GM21528 (cell line): ENCODE measurements at regions not wholly inside any gene's neighbourhood (a gene's known extent, or its start where the extent isn't known, plus 50 kb on each side); places are given as distances from the start of the nearest gene placed in this dataset.
"Not testable (repeated sequence)": the region's sequence is repeated elsewhere in the genome, so short reads cannot be mapped to it uniquely, and the experiment has no call there.

Experiments used
- ATAC-seq: cut with Tn5 transposase; IDR thresholded peaks from one replicate; pipeline ENCODE4 v1.9.1; 2021; ENCODE audit warnings: mild to moderate bottlenecking, moderate library complexity; ENCODE audit not compliant: unreplicated experiment, low FRiP score

DNA sequence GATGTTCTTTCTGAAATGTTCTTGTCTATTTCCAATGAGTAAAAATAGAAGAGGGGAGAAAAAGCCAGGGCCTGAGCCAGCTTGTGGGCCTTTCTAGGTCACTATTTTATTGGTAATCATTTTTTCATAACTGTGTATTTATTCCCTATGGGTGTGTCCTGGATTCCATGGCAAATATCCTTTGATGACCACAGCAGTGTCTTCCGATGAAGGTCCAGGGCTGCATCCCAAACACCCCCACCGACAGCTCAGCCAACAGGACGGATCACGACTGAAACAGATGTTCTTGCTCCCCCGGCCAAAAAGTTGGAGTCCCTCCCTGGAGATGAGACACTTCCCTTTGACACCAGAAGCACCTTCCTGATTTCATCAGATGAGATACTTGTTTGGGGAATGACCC is 105.4 kb upstream of the PLEKHG1 start:
- no peak for ATAC-seq

DNA sequence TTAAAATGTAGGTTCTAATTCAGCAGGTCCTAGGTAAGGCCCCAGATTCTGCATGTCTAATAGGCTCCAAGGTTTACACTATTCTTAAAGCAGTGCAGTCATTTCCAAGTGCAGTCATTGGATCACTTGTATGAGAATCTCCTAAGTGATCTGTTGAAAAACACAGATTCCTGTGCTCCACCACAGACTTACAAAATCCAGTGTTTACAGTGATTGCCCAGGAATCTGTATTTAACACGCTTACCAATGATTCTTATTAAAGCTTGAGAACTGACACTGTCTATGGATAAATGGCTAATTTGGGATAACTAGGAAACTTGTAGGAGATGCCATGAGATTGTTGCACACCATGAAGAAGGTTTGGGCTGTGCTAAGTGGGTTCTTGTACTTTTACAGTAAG is 104.6 kb upstream of the PLEKHG1 start:
- no peak for ATAC-seq

DNA sequence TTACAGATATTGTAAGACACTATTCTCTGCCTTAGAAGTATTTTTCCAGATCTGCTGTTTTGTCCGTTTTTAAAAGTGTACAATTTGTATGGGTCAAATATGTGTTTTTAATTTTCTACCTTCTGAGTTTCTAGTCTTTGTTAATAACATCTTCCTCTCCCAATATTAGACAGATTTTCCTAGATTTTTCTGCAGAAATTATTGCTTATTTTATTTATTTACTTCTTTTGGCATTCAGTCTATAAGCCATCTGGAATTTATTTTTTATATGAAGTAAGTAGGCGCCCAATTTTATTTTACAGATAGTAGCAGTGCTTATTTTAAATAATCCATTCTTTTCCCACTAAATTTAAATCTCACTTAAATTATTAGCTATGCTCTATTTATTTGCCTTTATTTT is 103.1 kb upstream of the PLEKHG1 start:
- no peak for ATAC-seq

DNA sequence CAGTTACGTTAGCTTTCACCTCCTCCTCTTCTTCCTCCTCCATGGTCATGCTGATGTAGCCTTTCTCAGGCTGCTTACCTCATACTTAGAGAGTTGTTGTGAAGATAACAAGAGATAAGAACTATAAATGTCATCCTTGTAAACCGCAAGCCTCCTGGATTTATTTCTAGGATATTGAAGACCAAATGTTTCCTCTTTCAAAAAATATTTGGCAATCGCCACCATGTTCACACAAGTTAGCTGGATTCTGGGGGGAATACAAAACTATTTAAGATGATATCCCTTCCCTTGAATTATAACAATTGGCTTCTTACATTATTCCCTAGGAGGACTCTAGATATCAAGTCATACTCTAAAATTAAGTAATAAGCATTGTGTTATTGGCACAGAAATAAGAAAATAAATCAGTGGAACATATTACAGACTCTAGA is 99.8 kb upstream of the PLEKHG1 start:
- ATAC-seq = no peak

DNA sequence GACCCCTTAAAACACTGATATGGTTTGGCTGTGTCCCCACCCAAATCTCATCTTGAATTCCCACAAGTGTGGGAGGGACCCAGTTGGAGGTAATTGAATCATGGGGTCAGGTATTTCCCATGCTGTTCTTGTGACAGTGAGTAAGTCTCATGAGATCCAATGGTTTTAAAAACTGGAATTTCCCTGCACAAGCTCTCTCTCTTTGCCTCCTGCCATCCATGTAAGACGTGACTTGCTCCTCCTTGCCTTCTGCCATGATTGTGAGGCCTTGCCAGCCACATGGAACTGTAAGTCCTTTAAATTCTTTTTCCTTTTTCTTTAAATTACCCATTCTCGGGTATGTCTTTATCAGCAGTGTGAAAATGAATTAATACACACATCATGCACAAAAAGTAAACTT is 99.1 kb upstream of the PLEKHG1 start:
- ATAC-seq = not testable (repeated sequence)

DNA sequence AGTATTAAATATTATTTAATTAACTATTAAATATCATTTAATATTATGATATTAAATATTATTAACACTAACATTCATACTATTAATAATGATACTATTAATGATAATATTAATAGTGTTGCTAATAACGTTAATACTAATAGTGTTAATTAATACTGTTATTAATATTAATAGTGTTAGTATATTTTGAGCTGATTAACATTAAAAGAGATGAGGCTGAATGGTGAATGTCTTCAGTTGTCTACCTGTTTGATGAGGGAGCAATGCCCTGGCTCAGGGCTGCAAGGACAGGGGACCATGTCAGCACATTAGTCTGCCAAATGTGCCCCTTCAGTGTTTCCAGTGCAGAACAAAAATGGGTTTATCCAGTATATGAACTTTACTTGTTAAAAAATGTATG is 96.6 kb upstream of the PLEKHG1 start:
- no peak for ATAC-seq

DNA sequence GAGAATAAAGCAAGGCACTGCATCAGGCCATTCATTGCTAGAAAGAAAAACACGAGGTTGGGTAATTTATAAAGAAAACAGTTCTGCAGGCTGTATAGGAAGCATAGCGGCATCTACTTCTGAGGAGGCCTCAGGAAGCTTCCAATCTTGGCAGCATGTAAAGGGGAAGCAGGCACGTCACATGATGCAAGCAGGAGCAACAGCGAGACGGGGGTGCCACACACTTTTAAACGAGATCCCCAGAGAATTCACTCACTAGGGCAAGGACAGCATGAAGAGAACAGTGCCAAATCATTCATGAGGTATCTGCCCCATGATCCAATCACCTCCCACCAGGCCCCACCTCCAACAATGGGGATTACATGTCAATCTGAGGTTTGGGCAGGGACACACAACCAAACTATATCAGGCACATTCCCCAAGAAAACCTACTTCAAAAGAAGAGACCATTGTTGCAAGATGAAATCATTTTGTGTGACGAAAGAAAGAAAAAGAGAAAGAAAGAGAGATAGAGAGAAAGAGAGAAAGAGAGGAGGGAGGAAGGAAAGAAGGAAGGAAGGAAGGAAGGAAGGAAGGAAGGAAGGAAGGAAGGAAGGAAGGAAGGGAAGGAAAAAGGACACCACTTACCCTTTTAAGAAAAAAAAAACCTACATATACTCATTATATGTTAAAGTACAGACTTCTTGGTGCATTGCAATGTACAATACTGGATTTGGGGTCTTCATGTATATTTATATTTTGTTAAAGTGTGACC is 95.9 kb upstream of the PLEKHG1 start:
- no peak for ATAC-seq

DNA sequence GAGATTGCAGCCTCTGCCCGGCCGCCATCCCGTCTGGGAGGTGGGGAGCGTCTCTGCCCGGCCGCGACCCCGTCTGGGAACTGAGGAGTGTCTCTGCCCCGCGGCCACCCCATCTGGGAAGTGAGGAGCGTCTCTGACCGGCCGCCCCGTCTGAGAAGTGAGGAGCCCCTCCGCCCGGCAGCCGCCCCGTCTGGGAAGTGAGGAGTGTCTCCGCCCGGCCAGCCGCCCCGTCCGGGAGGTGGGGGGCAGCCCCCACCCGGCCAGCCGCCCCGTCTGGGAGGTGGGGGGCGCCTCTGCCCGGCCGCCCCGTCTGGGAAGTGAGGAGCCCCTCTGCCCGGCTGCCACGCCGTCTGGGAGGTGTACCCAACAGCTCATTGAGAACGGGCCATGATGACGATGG is 92.3 kb upstream of the PLEKHG1 start:
- ATAC-seq = not testable (repeated sequence)

DNA sequence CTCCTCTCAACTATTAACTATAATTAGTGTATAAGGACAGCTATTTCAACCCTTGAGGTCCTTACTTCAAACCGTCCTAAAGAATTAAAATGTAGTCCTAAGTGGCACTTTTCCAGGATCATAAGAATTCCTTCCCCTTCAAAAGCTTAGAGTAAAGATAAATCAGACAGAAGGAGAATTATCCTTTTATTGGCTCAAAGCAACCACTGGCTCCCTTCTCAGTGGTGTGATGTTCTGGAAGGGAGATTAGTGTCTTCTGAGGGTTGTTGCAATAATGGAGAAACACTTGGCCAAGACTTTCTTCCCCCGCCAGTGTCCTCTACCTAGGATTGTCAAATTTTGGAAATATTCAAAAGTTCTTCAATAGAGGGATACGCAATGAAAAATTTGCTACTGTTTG is 89.1 kb upstream of the PLEKHG1 start:
- ATAC-seq = no peak

DNA sequence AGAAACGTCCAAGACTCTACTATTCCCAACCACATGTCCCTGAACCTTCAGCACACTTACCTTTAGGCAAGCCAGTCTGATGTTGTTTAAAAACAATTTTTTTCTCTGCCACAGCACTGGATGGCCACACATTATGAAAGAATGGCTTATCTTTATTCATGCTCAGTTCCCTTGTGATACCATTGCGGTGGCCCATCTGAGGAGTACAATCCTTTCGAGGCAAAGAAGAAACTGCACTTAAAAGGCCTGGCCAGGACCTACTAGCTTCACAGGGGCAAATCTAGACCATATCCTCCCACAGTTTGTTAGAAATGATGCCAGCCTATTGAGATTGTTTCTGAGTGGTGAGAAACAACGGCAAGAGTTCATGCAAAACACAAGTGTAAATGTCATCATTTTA is 88.4 kb upstream of the PLEKHG1 start:
- no peak for ATAC-seq

DNA sequence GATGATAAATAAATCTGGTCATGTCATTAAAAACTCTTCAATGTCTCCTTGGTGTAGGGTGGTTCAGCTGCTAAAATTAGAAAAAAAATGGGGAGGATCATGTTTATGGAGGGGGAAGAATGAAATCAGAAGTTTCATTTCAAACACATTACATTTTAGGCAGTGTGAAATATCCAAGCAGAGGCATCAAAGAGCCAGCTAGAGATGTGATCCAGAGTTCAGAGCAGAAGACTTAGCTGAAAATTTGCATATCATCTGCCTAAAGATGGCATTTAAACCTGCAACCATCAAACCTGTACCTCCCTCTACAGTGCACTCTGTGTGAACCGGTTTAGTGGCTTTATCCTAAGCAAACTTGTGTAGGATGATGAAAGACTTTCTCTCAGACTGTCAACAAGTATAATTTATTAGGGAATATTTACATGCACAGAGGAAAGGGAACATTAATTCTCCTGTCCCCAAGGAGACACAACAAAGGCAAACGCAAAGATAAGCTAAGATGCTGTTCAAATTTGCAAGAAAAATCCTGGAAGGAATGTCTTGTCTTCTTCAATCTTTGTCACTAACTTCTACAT is 84.8 kb upstream of the PLEKHG1 start:
- no peak for ATAC-seq

DNA sequence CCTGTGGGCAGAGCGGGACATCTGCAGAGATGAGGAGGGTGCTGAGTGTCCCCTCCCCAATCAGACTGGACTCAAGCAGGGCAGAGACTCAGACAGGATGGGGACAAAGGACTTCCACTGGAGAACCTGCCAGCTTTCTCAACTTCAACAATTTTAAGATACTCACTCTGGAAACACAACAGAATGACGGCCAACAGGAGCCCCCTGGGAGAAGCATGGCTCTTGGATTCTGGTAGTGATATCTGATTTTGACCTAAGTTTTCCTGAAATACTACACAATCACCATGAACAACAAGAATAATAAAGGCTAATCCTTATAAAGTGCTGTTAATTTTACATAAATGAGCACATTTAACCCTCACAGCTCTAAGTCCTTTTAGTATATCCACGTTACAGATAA is 83.5 kb upstream of the PLEKHG1 start:
- ATAC-seq = no peak

DNA sequence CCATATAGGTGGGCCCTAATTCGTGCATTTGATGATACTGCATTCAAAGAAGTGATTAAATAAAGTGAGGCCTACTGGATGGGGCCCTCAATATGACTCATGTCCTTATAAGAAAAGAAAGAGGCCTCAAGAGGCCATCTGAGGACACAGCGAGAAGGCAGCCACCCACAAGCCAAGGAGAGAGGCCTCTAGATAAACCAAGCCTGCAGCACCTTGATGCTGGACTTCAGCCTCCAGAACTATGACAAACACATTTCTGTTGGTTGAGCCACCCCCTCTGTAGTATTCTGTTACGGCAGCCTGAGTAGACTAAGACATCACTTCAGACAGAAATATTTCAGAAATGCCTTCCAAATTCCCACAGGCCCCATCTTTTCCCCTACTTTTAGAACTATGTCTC is 82.5 kb upstream of the PLEKHG1 start:
- no peak for ATAC-seq

DNA sequence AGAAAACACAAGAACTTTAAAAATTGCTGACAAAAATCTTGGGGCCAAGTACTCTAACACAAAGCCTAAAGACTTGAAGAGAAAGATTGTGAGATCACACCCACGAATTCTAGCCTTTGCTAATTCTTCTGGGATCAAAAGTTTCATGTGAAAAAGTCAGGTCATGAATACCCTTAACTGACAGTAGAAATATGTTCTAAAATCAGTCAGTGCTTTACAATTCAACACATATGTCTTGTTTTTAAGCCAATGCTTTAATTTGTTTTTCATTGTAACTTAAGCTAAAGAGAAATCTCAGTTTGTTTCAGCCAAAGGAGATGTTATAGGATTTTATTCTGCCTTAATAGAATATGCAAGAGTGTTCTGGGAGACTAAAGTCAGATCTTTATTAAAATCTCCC is 78.2 kb upstream of the PLEKHG1 start:
- ATAC-seq = no peak

DNA sequence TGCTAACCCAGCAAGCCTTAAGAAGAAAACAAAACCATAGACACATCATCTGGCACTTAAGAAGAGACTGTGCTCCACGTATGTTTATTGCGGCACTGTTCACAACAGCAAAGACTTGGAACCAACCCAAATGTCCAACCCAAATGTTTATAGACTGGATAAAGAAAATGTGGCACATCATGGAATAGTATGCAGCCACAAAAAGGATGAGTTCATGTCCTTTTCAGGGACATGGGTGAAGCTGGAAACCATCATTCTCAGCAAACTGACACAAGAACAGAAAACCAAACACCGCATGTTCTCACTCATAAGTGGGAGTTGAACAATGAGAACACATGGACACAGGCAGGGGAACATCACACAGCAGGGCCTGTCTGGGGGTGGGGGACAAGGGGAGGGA is 76.5 kb upstream of the PLEKHG1 start:
- not testable (repeated sequence) for ATAC-seq

DNA sequence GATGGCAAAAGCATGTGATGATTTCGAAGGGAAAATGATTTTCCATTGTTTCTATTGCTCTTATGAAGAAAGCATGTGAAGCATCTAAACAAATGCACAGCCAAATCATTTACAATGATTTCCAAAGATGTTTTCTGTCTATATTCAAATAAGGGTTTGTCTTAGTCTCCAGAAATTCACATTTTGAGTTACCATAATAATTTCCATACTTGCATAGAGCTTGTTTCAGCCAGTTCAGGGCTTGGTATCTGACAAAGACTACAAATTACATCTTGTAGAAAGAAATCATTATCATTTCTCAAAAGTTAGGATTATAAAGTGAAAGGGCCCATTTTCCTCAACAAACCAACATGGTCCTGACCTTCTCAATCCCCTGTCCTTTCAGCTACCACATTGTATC is 74.4 kb upstream of the PLEKHG1 start:
- no peak for ATAC-seq

DNA sequence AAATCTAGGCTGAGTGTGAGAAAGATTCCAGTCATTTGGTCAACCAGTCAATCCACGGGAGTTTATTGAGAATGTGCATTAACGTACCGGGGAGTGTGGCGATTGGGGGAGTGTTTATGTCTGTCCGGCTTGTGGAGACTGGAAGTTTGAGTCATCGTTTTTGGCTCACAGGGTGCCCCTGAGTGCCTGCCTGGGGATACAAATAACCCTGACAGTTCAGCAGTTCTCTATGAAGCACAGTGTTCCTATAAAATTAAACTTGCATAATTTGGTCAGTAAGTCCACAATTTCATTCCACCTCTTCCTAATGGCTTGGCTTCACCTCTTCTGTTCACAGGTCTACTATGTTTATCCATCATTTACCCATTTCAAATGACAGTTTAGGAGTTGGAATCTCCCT is 72.6 kb upstream of the PLEKHG1 start:
- ATAC-seq = no peak

DNA sequence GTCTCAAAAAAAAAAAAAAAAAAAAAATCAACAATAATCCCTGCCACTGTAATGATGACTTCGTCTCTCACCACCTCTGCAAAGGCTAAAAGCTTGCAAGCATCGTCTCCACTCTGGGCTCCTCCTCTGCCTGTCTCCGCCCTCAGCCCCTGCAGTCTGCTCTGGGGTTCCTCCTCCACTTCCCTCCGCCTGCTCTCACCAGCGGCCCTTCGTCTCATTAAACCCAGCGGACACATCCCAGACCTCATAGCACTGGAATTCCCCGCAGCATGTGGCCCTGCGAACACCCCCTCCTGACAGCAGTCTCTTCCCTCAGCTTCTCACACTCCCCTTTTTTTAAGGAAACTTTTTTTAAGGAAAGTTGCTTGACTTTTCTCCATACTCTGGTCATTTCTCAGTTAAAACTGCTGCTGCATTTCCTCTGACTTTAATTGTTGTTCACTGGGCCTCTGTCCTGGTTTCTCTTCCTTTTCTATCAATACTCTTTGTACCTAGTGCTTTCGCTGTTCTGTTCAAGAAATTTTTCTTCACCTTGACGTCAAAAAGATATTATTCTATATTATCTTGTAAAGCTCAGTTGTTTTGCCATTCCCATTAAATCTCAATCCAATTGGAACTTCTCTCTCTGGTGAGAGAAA is 70.9 kb upstream of the PLEKHG1 start:
- ATAC-seq = no peak

DNA sequence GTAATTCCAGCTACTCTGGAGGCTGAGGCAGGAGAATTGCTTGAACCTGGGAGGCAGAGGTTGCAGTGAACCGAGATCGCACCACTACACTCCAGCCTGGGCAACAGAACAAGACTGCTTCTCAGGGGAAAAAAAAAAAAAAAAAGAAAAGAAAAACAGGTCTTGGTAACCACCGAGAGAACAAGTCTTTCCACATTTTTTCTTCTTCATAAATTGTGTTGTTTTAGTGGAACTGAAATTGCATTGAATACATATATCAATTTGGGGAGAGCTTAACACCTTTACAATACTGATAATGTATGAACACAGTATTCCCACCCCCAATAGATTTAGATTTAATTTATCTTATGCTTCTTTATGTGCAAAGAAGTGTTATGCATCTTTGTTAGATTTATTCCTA is 70.0 kb upstream of the PLEKHG1 start:
- ATAC-seq = no peak

DNA sequence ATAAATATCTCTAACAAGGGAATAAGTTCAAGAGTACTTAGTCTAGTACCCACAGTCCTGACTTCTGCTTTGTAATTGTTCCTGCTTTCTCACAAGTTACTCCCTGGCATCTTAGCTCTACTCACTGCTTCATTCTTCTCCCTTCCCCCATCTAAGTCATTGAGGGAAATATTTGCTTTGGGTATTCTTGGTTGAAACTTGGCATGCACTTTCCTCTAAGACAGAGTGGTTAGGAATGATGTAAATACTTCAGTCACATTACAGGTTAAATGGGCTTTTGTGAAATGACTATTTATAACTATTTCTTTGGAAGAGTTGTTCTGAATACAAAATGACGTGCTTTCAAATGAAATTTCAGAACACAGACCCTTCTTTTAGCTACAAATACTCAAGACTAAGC is 67.7 kb upstream of the PLEKHG1 start:
- no peak for ATAC-seq

DNA sequence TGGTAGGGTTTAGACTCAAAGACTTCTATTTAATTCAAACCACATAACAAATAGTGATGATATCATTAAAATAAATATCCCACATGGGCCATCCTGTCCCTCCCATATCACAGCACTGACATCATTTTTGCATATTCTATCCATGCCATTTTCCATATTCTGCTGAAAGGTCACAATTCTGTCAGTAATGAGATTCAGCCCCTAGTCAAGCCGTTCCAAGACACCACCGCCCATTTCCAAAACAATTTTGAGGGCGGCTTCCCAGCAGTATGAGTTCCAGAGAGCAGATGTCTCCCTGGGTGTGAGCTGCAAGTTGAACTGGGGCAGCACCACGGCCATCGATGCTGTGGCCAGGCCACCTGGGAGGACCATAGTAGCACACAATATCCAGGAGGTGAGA is 65.1 kb upstream of the PLEKHG1 start:
- no peak for ATAC-seq

DNA sequence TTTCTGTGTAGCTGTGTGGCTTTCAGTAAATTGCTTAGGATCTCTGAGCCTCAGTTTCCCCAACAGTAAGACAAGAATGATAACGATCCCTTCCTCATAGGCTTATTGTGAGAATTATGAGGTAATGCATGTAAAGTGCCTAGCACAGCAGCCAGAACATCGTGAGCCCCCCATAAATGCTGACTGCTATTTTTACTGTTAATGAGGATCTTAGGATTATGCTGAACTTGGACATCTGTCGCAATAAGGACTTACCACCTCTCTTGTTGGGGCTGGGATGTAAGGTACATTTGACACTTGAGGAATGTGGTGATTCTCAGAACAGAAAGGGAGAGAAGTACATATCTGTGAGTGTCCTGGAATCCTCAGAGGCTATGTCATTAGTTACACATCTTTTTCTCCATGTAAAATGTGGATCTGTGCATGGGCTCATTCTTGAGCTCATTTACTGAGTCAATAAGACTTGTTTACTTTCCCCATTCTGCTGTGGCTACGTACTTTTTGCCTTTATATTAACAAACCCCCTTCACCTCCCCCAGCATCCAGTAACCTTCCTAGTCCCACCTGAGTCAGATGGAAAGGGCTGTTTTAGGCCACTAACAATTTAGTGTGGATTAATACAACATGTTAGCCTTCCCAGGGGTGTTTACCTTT is 64.4 kb upstream of the PLEKHG1 start:
- ATAC-seq = no peak
